22Rv1 (cell line): ENCODE measurements at regions not wholly inside any gene's neighbourhood (a gene's known extent, or its start where the extent isn't known, plus 50 kb on each side); places are given as distances from the start of the nearest gene placed in this dataset.

Experiments
- H3K27ac ChIP-seq: fragments of 450-650 bp; 2 replicates; pipeline ENCODE4 v1.5.1; 2017
- CTCF ChIP-seq: fragments of 450-650 bp; IDR thresholded peaks from 2 replicates; pipeline ENCODE4 v1.5.1; 2017; ENCODE audit warnings: mild to moderate bottlenecking
- ZFX ChIP-seq: fragments of 450-650 bp; IDR thresholded peaks from 2 replicates; pipeline ENCODE4 v1.6.1; 2017; ENCODE audit warnings: antibody characterized with exemption, borderline replicate concordance

DNA sequence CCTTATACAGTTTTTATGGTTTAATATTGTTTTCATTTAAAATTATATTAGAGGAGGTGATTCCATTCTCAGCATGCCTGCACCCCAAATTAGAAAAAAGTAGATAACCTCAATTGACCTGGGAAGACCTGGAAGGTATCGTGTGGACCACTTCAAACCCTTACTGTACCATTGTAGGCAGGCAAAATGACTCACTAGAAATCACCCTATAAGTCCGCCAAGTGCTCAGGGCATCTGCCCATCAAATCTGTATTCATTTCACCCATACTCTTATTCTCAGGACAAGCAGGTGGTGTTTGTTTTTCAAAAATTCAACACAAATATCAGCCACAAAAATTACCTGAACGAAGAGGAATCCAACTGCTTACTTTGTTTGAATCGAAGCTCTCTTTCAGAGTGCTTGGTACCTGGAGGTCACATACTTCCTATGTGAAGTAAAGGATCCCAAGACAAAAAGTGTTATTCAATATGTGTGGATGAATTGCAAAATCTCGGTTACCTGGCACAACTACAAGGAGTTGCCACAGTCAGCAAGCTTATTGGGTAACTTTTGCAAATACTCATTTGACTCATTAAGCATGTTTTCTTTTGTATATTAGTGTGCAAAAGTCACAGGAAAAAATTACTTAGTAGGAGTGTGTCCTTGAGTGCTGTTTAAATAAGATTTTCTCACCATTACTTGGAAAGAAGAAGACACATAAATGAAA lies 216.2 kb downstream of the ENC1 start:
- TF ChIP-seq CTCF: no peak
- TF ChIP-seq ZFX: no peak
- no peak overlapping the region for H3K27ac ChIP-seq

DNA sequence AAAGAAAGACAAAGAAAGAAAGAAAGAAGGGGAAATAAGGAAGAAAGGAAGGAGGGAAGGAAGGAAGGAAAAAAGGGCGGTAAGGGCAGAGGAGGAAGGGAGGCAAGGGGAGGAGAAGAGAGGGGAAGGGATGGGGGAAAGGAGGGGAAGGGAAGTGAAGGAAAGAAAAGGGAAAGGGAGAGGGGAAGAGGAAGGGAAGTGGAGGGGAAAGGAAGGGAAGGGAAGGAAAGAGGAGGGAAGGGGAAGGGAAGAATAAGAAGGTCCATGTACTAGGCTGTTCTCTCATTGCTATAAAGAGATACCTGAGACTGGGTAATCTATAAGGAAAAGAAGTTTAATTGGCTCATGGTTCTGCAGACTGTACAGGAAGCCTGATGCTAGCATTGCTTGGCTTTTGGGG lies 217.1 kb downstream of the ENC1 start:
- TF ChIP-seq ZFX (no peak), CTCF (no peak)

DNA sequence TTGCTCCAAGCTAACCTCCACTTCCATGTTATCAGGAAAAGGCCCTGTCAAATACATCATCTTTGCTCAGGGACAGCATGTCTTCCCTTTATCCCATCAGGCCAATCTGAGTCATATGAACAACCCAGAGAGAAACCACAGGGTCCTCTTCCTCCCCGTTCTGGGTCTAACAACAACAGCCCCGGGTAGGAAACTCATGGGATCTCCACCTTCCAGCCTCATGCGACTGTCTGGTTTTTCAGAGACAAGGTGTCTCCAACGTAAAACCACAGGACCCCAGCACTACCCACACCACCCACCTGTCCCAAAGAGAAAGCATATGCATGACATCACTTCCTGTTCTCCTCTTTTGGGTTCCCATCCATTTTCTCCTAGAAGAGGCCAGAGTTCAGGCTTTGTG lies 217.9 kb downstream of the ENC1 start:
- no peak overlapping the region for H3K27ac ChIP-seq
- TF ChIP-seq ZFX: no peak
- TF ChIP-seq CTCF: no peak

More for the DNA sequence above, 217.1 kb downstream of the ENC1 start:
- no peak overlapping the region for H3K27ac ChIP-seq

DNA sequence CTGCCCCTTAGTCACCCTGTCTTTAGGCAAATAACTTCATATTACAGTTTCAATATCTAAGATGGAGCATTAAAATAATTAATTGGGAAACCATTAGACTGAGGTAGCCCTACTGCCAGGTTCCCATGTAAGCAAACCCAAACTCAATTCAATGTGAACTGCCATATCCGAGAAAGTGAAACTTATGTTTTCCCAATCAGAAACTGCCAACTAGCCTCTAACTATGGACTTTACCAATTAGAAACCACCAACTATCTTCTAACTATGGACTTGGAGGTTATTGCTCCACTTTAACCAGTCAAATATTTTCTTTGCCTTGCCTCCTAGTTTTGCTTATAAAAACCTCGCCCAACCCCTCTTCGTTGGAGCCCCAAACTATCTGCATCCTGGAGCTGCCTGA lies 218.5 kb downstream of the ENC1 start:
- TF ChIP-seq ZFX: no peak
- TF ChIP-seq CTCF: no peak
- no peak overlapping the region for H3K27ac ChIP-seq

DNA sequence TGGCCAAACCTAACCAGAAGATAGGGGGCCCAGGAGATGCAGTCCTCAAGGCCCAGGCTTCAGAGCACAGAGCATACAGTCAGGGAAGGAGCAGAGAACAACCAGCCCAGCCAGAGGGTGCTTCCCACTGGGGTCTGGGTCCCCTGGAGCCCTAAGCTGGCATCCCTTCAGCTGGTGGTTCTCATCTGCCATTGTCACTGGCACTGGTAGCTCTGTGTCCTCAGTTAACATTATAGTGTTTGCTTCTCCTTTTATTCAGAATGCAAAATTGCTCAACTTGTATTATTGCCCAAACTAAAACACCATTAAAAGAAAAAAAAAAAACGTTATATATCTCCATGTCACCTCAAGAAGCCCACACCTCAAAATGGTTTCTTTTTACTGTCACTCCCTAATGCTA lies 219.2 kb downstream of the ENC1 start:
- H3K27ac ChIP-seq: no peak overlapping the region
- TF ChIP-seq ZFX: no peak

DNA sequence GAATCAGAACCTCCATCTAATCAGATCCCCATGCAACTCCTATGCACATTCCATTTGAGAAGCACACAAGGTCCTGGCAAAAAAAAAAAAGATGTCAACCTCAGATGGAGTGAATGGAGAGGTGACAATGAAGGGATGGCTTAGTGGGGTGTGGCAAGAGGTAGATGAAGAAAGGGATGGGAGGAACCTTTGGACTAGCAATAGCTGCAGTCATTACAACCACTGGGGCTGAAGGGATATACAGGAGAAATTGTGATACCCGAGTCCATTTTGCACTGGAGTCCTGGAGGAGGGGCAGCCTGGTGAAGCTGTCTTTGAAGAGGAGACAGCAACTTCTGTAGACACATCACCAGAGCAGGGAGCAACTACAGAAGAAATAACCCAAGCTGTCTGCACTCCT lies 219.6 kb downstream of the ENC1 start:
- TF ChIP-seq ZFX (no peak), CTCF (no peak)
- H3K27ac ChIP-seq: no peak overlapping the region

DNA sequence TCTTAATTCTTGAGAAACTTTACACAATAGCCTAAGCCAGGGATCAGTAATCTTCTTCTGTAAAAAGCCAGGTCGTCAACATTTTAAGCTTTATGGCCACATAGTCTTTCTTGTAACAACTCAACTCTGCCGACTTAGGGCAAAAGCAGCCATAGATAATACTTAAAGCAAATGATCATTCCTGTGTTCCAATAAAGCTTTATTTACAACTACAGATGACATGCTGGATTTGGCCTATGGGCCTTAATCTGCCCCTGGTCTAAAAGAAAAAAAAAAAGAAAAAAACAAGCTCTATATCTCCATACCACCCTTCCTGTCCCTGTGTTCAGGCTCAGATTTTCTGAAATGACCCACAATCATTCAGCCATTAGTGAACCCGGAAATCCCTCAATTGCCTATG lies 220.3 kb downstream of the ENC1 start:
- H3K27ac ChIP-seq: no peak overlapping the region
- TF ChIP-seq CTCF: no peak
- TF ChIP-seq ZFX: no peak

DNA sequence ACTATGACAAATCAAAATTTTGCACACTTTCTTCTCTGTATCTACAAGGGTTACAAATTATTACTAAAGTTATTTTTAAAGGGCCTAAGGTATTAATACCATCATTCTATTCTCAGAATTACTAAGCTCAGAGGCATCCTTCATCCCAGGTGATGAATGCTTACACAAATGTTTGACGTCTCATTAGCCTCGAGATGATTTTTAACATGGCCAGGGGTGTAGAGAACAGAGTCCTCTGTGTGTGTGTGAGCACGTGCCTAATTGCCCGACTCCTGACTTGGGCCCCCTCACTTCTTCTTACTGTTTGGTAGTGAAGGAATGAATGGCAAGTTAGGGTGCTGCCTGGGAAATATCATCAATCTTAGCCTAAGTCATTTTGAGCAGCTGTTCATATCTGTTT lies 221.1 kb downstream of the ENC1 start:
- H3K27ac ChIP-seq: no peak overlapping the region
- TF ChIP-seq CTCF: no peak
- no peak for TF ChIP-seq ZFX
